Thoracic aorta (tissue), 2 donors: ENCODE measurements at regions not wholly inside any gene's neighbourhood (a gene's known extent, or its start where the extent isn't known, plus 50 kb on each side); places are given as distances from the start of the nearest gene placed in this dataset.
A peak's percentile ranks its signal among the peaks of the same experiment; 100 is the strongest.
"Not testable (repeated sequence)": the region's sequence is repeated elsewhere in the genome, so short reads cannot be mapped to it uniquely, and the experiment has no call there.

Experiments
- ATAC-seq: fragments of 150-250 bp; one replicate; pipeline ENCODE4 v1.8.0; 2017; ENCODE audit warnings: low read depth; ENCODE audit not compliant: insufficient number of reproducible peaks, low FRiP score
- DNase-seq: peaks from one replicate; pipeline ENCODE4 v3.0.0-alpha.2; 2020; ENCODE audit warnings: low spot score
- H3K27ac ChIP-seq, 2 donors: fragments of 200-600 bp; sonication (generic); 1 replicate in 1 of 2; 2 replicates in 1 of 2; pipeline ENCODE4 v1.5.1; 2016; ENCODE audit warnings: mild to moderate bottlenecking in 2 of 2, moderate library complexity in 2 of 2
- H3K27me3 ChIP-seq: fragments of 200-600 bp; sonication (generic); replicated peaks from 2 replicates; pipeline ENCODE4 v1.6.0; 2016; ENCODE audit warnings: mild to moderate bottlenecking; ENCODE audit not compliant: insufficient read depth
- H3K36me3 ChIP-seq: fragments of 200-600 bp; sonication (generic); one replicate; pipeline ENCODE4 v1.5.1; 2016
- H3K4me1 ChIP-seq, 2 donors: fragments of 200-600 bp; sonication (generic); 1 replicate in 1 of 2; 2 replicates in 1 of 2; pipeline versions ENCODE4 v1.5.1 to v1.6.0; 2016; ENCODE audit warnings: low read depth in 2 of 2, mild to moderate bottlenecking in 1 of 2; ENCODE audit not compliant: control insufficient read depth in 1 of 2
- H3K4me3 ChIP-seq: fragments of 200-600 bp; sonication (generic); 2 replicates; pipeline ENCODE4 v1.5.1; 2016; ENCODE audit warnings: mild to moderate bottlenecking
- H3K9me3 ChIP-seq: fragments of 200-600 bp; sonication (generic); 2 replicates; pipeline ENCODE4 v1.5.1; 2016
- CTCF ChIP-seq: fragments of 200-600 bp; sonication (generic); IDR thresholded peaks from one replicate; pipeline ENCODE4 v1.5.1; 2019; ENCODE audit warnings: antibody characterized with exemption

- no peaks in the 10 kb centered on the region for H3K36me3 ChIP-seq
- H3K27ac ChIP-seq, result no peak overlapping the region
- no peaks in the 10 kb centered on the region for H3K4me1 ChIP-seq
- H3K9me3 ChIP-seq, result no peaks in the 10 kb centered on the region
- H3K27me3 ChIP-seq, result no peaks in the 10 kb centered on the region
- no peak for TF ChIP-seq CTCF
- ATAC-seq (no peak), DNase-seq (no peak)
- no peak overlapping the region for H3K4me3 ChIP-seq
Observed at GRCh38 chr3:43844757-43845156, 154.0 kb downstream of the ABHD5 start.

- H3K27ac ChIP-seq, DNase-seq, H3K27me3 ChIP-seq, H3K4me1 ChIP-seq, H3K36me3 ChIP-seq, ATAC-seq, H3K4me3 ChIP-seq, H3K9me3 ChIP-seq: not testable (repeated sequence)
Observed at GRCh38 chr3:43845553-43845952, 154.8 kb downstream of the ABHD5 start.

GRCh38 chr3:43852066-43852465 lies 161.3 kb downstream of the ABHD5 start:
- no peaks in the 10 kb centered on the region for H3K36me3 ChIP-seq
- no peaks in the 10 kb centered on the region for H3K27me3 ChIP-seq
- H3K27ac ChIP-seq, result no peak overlapping the region
- ATAC-seq (no peak), DNase-seq (no peak)
- H3K4me3 ChIP-seq, result no peak overlapping the region
- no peak for TF ChIP-seq CTCF
- H3K9me3 ChIP-seq, result no peaks in the 10 kb centered on the region
- peaks cover 2 to 21% of the 10 kb centered on the region in 2 donors for H3K4me1 ChIP-seq

GRCh38 chr3:43854283-43854682 lies 163.5 kb downstream of the ABHD5 start:
- TF ChIP-seq CTCF, result no peak
- Histone ChIP-seq H3K36me3 (no peaks in the 10 kb centered on the region), H3K4me1 (peaks cover 2 to 21% of the 10 kb centered on the region in 2 donors), H3K27ac (peak overlapping the region; percentile 35 to 37), H3K27me3 (no peaks in the 10 kb centered on the region), H3K9me3 (no peaks in the 10 kb centered on the region), H3K4me3 (no peak overlapping the region)
- DNase-seq (no peak), ATAC-seq (no peak)

- DNase-seq (no peak), ATAC-seq (peak; percentile 16)
- Histone ChIP-seq H3K4me1 (peaks cover 2 to 21% of the 10 kb centered on the region in 2 donors), H3K9me3 (no peaks in the 10 kb centered on the region), H3K36me3 (no peaks in the 10 kb centered on the region), H3K27me3 (no peaks in the 10 kb centered on the region), H3K4me3 (no peak overlapping the region), H3K27ac (peak overlapping the region in 1 of 2 donors; percentile 35)
- no peak for TF ChIP-seq CTCF
Observed at GRCh38 chr3:43854916-43855315, 164.2 kb downstream of the ABHD5 start.

- Histone ChIP-seq H3K9me3 (no peaks in the 10 kb centered on the region), H3K27ac (no peak overlapping the region), H3K36me3 (no peaks in the 10 kb centered on the region), H3K27me3 (no peaks in the 10 kb centered on the region), H3K4me1 (peaks cover 2 to 21% of the 10 kb centered on the region in 2 donors), H3K4me3 (no peak overlapping the region)
- DNase-seq (no peak), ATAC-seq (peak; percentile 61)
- TF ChIP-seq CTCF, result peak; percentile 51
Observed at GRCh38 chr3:43855674-43856299, 165.0 kb downstream of the ABHD5 start.
